ENCODE measurements at regions not wholly inside any gene's neighbourhood (a gene's known extent, or its start where the extent isn't known, plus 50 kb on each side); places are given as distances from the start of the nearest gene placed in this dataset.

DNA sequence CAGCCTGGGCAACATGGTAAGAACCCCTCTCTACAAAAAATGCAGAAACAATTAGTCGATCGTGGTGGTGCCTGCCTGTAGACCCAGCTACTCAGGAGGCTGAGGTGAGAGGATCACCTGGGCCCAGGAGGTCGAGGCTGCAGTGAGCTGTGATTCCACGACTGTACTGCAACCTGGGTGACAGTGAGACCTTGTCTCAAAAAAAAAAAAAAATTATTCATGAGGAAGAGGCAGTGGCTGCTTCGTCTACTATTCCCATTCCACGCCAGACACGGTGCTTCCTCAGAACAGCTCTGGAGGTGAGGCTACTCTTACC lies 52.2 kb upstream of the GSE1 start:
- no peak overlapping the region for H3K4me2 ChIP-seq (ENCODE audit: low read depth, low read length)
- dilution Hi-C loops (cut with HindIII; ENCODE audit: low sequenced_read_pairs, unreplicated experiment): no loop called here
- H2AK5ac ChIP-seq (ENCODE audit: low read depth, low read length): no peak overlapping the region
- BruUV-seq (replicated peaks): no TSS peak
- in situ Hi-C loops (cut with MboI; ENCODE audit: low sequenced_read_pairs): no loop called here
- no peak overlapping the region for H2AK9ac ChIP-seq (replicated peaks; ENCODE audit: low read depth, low read length, poor library complexity)
- no peaks in the 10 kb centered on the region for H3K9me3 ChIP-seq (ENCODE audit: control insufficient read depth, insufficient read depth, low read length)
- H4K8ac ChIP-seq (ENCODE audit: low read depth in 2 of 2, low read length in 2 of 2): no peak overlapping the region
- no peak overlapping the region for H3K18ac ChIP-seq (ENCODE audit: low read depth, low read length)
- no peaks in the 10 kb centered on the region for H3K36me3 ChIP-seq (ENCODE audit: control insufficient read depth, insufficient read depth, low read length)
- no peak overlapping the region for H4K91ac ChIP-seq (ENCODE audit: insufficient read depth, low read depth, low read length)
- H3K14ac ChIP-seq (replicated peaks; ENCODE audit: low read depth, low read length): no peak overlapping the region
- peaks cover 18% of the 10 kb centered on the region for H3K4me1 ChIP-seq (ENCODE audit: control insufficient read depth, insufficient read depth, low read length)
- no peak overlapping the region for H3K27ac ChIP-seq (ENCODE audit: insufficient read depth, low read length)
- H2BK15ac ChIP-seq (ENCODE audit: low read depth, low read length): no peak overlapping the region
- intact Hi-C loops (cut with micrococcal nuclease): no loop called here
- H3K79me1 ChIP-seq (ENCODE audit: low read depth in 1 of 2, low read length in 2 of 2): peaks cover 20 to 87% of the 10 kb centered on the region in 2 experiments; a peak in 3 of 4 replicates
- WGBS, 2 experiments (ENCODE audit: extremely low coverage in 2 of 2, insufficient read length in 1 of 2): 86% methylated on average over 2 of the region's 7 CpGs; no CpG with 5 or more reads in 1 of the 2 experiments
- H3K27me3 ChIP-seq (ENCODE audit: control insufficient read depth, insufficient read depth, low read length): no peaks in the 10 kb centered on the region
- H2AFZ ChIP-seq (replicated peaks; ENCODE audit: low read length, poor library complexity): no peak overlapping the region
- H4K20me1 ChIP-seq (ENCODE audit: insufficient read depth, low read length): peaks cover 84% of the 10 kb centered on the region
- H4K5ac ChIP-seq (ENCODE audit: low read depth, low read length): no peak overlapping the region
- ChIA-PET CTCF (no interaction called here), POLR2A (ENCODE audit: unreplicated experiment) (no interaction called here)
- no peak overlapping the region for H3K23ac ChIP-seq (ENCODE audit: low read depth, low read length)
- DNase-seq (no peak), ATAC-seq (ENCODE audit: low read depth) (no peak)
- H3K56ac ChIP-seq (ENCODE audit: extremely low read depth, insufficient read depth, low read length): no peak overlapping the region
- H3K9ac ChIP-seq (ENCODE audit: low read depth, low read length): no peak overlapping the region
- H2BK20ac ChIP-seq (ENCODE audit: low read depth, low read length): no peak overlapping the region
- TF ChIP-seq RFX5 (IDR thresholded peaks at IDR 0.05; ENCODE audit: low read depth, low read length): no peak
- no peak for TF ChIP-seq NFE2L2 (IDR thresholded peaks at IDR 0.05; ENCODE audit: low read depth, low read length)
- no peak for TF ChIP-seq CHD1 (IDR thresholded peaks at IDR 0.05; ENCODE audit: low read depth, low read length)
- no peak for TF ChIP-seq RAD21 (IDR thresholded peaks at IDR 0.05; ENCODE audit: low read length)
- no peak for TF ChIP-seq CTCF (conservative IDR thresholded peaks at IDR 0.05; ENCODE audit: low read depth, low read length)
- no peak for TF ChIP-seq FOS (IDR thresholded peaks at IDR 0.05; ENCODE audit: low read depth, low read length)
- no peak for TF ChIP-seq MAFK (IDR thresholded peaks at IDR 0.05; ENCODE audit: low read depth, low read length)
- no peak for TF ChIP-seq USF2 (IDR thresholded peaks at IDR 0.05; ENCODE audit: low read depth, low read length)
- no peak for TF ChIP-seq MAZ (IDR thresholded peaks at IDR 0.05; ENCODE audit: borderline replicate concordance, low read depth, low read length)
- no peak for TF ChIP-seq POLR2A (IDR thresholded peaks at IDR 0.05; ENCODE audit: low read depth, low read length)
- TF ChIP-seq, protein P1, sequence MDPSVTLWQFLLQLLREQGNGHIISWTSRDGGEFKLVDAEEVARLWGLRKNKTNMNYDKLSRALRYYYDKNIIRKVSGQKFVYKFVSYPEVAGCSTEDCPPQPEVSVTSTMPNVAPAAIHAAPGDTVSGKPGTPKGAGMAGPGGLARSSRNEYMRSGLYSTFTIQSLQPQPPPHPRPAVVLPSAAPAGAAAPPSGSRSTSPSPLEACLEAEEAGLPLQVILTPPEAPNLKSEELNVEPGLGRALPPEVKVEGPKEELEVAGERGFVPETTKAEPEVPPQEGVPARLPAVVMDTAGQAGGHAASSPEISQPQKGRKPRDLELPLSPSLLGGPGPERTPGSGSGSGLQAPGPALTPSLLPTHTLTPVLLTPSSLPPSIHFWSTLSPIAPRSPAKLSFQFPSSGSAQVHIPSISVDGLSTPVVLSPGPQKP (IDR thresholded peaks at IDR 0.05; ENCODE audit: borderline replicate concordance, low read depth, low read length): no peak
- TF ChIP-seq CEBPB (IDR thresholded peaks at IDR 0.05; ENCODE audit: low read depth, low read length): no peak
- TF ChIP-seq SMC3 (IDR thresholded peaks at IDR 0.05; ENCODE audit: low read depth, low read length): no peak
- TF ChIP-seq BHLHE40 (IDR thresholded peaks at IDR 0.05; ENCODE audit: low read depth, low read length): no peak
- TF ChIP-seq RCOR1 (IDR thresholded peaks at IDR 0.05; ENCODE audit: insufficient replicate concordance, low read length): no peak
- no peak overlapping the region for H3K4me3 ChIP-seq (ENCODE audit: insufficient read depth, low read depth, low read length)
- H3K9me1 ChIP-seq (ENCODE audit: insufficient read depth, low read length): 0 out of 2 replicates have a peak, but pooled peaks cover 12% of the 10 kb centered on the region
- H2BK5ac ChIP-seq (ENCODE audit: low read depth, low read length, poor library complexity, severe bottlenecking): no peak overlapping the region
- no peak overlapping the region for H3K4ac ChIP-seq (ENCODE audit: low read depth, low read length)
- H2BK120ac ChIP-seq (ENCODE audit: low read depth, low read length): no peak overlapping the region

All from IMR-90 (cell line).